ENCODE measurements at regions not wholly inside any gene's neighbourhood (a gene's known extent, or its start where the extent isn't known, plus 50 kb on each side); places are given as distances from the start of the nearest gene placed in this dataset.

DNA sequence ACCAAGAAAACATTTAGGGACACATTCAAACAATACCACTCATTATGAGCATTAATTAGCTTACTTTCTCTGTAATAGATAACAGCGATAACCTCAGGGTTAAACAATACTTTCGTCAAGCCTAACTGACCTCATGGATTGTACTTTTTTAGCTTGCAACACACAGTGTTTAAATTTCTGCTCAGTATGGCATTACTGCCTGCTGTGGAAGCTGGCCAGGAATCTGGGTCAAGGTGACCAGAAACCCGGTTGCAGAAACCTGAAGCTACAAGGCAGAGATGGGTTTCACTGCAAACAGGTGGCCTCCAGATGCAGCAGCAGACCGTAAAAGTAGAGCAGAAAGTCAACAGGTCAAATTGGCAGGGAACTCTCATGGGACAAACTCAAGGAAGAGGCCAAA is 123.8 kb upstream of the FHL2 start:
- TF ChIP-seq, protein P1, sequence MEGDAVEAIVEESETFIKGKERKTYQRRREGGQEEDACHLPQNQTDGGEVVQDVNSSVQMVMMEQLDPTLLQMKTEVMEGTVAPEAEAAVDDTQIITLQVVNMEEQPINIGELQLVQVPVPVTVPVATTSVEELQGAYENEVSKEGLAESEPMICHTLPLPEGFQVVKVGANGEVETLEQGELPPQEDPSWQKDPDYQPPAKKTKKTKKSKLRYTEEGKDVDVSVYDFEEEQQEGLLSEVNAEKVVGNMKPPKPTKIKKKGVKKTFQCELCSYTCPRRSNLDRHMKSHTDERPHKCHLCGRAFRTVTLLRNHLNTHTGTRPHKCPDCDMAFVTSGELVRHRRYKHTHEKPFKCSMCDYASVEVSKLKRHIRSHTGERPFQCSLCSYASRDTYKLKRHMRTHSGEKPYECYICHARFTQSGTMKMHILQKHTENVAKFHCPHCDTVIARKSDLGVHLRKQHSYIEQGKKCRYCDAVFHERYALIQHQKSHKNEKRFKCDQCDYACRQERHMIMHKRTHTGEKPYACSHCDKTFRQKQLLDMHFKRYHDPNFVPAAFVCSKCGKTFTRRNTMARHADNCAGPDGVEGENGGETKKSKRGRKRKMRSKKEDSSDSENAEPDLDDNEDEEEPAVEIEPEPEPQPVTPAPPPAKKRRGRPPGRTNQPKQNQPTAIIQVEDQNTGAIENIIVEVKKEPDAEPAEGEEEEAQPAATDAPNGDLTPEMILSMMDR (optimal IDR thresholded peaks at IDR 0.05 in 1 of 3, IDR thresholded peaks at IDR 0.05 in 1 of 3, conservative IDR thresholded peaks at IDR 0.05 in 1 of 3; ENCODE audit: extremely low read depth in 1 of 3, insufficient read depth in 2 of 3, low read length in 3 of 3), result no peak
- no peak for TF ChIP-seq EZH2 (IDR thresholded peaks at IDR 0.05; ENCODE audit: low read length)

All from keratinocyte (primary cell).